ENCODE measurements at regions not wholly inside any gene's neighbourhood (a gene's known extent, or its start where the extent isn't known, plus 50 kb on each side); places are given as distances from the start of the nearest gene placed in this dataset.
A peak's percentile ranks its signal among the peaks of the same experiment; 100 is the strongest.

- H4K20me1 ChIP-seq (ENCODE audit: insufficient read depth, low read length, poor library complexity, severe bottlenecking), result no peaks in the 10 kb centered on the region
- H3K9ac ChIP-seq (ENCODE audit: low read depth, low read length, poor library complexity, severe bottlenecking), result no peak overlapping the region
- no peaks in the 10 kb centered on the region for H3F3A ChIP-seq (ENCODE audit: low read depth)
- H3K27me3 ChIP-seq (ENCODE audit: insufficient read depth, low read length, poor library complexity, severe bottlenecking), result no peaks in the 10 kb centered on the region
- no peaks in the 10 kb centered on the region for H3K9me2 ChIP-seq (replicated peaks; ENCODE audit: low read depth, low read length)
- H3K4me1 ChIP-seq (ENCODE audit: insufficient read depth, low read length, poor library complexity, severe bottlenecking), result no peaks in the 10 kb centered on the region
- no peaks in the 10 kb centered on the region for H3K79me2 ChIP-seq (ENCODE audit: insufficient read depth, low read length)
- no peak for TF ChIP-seq CTCF (conservative IDR thresholded peaks at IDR 0.05; ENCODE audit: low read length)
- TF ChIP-seq EZH2phosphoT487 (IDR thresholded peaks at IDR 0.05; ENCODE audit: borderline replicate concordance), result no peak
- H3K4me2 ChIP-seq (ENCODE audit: low read depth, low read length, poor library complexity, severe bottlenecking), result peak overlapping the region; percentile 19
- peak overlapping the region; percentile 58 for H2AFZ ChIP-seq (ENCODE audit: low read length)
- H3K36me3 ChIP-seq (ENCODE audit: insufficient read depth, low read length), result no peaks in the 10 kb centered on the region
- H3K4me3 ChIP-seq (ENCODE audit: low read length, poor library complexity, severe bottlenecking), result no peak overlapping the region
- no peaks in the 10 kb centered on the region for H3K9me3 ChIP-seq (ENCODE audit: insufficient read depth, low read depth, low read length)
Measured at GRCh38 chr21:30979054-30979453, 59.2 kb downstream of the KRTAP19-8 start.

- H3K9ac ChIP-seq (ENCODE audit: low read depth, low read length, poor library complexity, severe bottlenecking), result no peak overlapping the region
- H3K79me2 ChIP-seq (ENCODE audit: insufficient read depth, low read length), result no peaks in the 10 kb centered on the region
- no peaks in the 10 kb centered on the region for H3F3A ChIP-seq (ENCODE audit: low read depth)
- no peak overlapping the region for H2AFZ ChIP-seq (ENCODE audit: low read length)
- H3K9me2 ChIP-seq (replicated peaks; ENCODE audit: low read depth, low read length), result no peaks in the 10 kb centered on the region
- no peak overlapping the region for H3K4me3 ChIP-seq (ENCODE audit: low read length, poor library complexity, severe bottlenecking)
- H3K9me3 ChIP-seq (ENCODE audit: insufficient read depth, low read depth, low read length), result no peaks in the 10 kb centered on the region
- H3K27me3 ChIP-seq (ENCODE audit: insufficient read depth, low read length, poor library complexity, severe bottlenecking), result no peaks in the 10 kb centered on the region
- no peaks in the 10 kb centered on the region for H3K4me1 ChIP-seq (ENCODE audit: insufficient read depth, low read length, poor library complexity, severe bottlenecking)
- H3K4me2 ChIP-seq (ENCODE audit: low read depth, low read length, poor library complexity, severe bottlenecking), result no peak overlapping the region
- H3K36me3 ChIP-seq (ENCODE audit: insufficient read depth, low read length), result no peaks in the 10 kb centered on the region
- TF ChIP-seq CTCF (conservative IDR thresholded peaks at IDR 0.05; ENCODE audit: low read length), result no peak
- no peak for TF ChIP-seq EZH2phosphoT487 (IDR thresholded peaks at IDR 0.05; ENCODE audit: borderline replicate concordance)
- H4K20me1 ChIP-seq (ENCODE audit: insufficient read depth, low read length, poor library complexity, severe bottlenecking), result no peaks in the 10 kb centered on the region
Measured at GRCh38 chr21:30964283-30964682, 74.0 kb downstream of the KRTAP19-8 start.

GRCh38 chr21:30963502-30963901 is 74.8 kb downstream of the KRTAP19-8 start:
- no peak overlapping the region for H2AFZ ChIP-seq (ENCODE audit: low read length)
- no peaks in the 10 kb centered on the region for H3K27me3 ChIP-seq (ENCODE audit: insufficient read depth, low read length, poor library complexity, severe bottlenecking)
- H3K4me3 ChIP-seq (ENCODE audit: low read length, poor library complexity, severe bottlenecking), result no peak overlapping the region
- H3K9me2 ChIP-seq (replicated peaks; ENCODE audit: low read depth, low read length), result no peaks in the 10 kb centered on the region
- no peaks in the 10 kb centered on the region for H3F3A ChIP-seq (ENCODE audit: low read depth)
- no peak overlapping the region for H3K9ac ChIP-seq (ENCODE audit: low read depth, low read length, poor library complexity, severe bottlenecking)
- H3K36me3 ChIP-seq (ENCODE audit: insufficient read depth, low read length), result no peaks in the 10 kb centered on the region
- H3K4me1 ChIP-seq (ENCODE audit: insufficient read depth, low read length, poor library complexity, severe bottlenecking), result no peaks in the 10 kb centered on the region
- H3K79me2 ChIP-seq (ENCODE audit: insufficient read depth, low read length), result no peaks in the 10 kb centered on the region
- H3K4me2 ChIP-seq (ENCODE audit: low read depth, low read length, poor library complexity, severe bottlenecking), result no peak overlapping the region
- H4K20me1 ChIP-seq (ENCODE audit: insufficient read depth, low read length, poor library complexity, severe bottlenecking), result no peaks in the 10 kb centered on the region
- TF ChIP-seq EZH2phosphoT487 (IDR thresholded peaks at IDR 0.05; ENCODE audit: borderline replicate concordance) (no peak), CTCF (conservative IDR thresholded peaks at IDR 0.05; ENCODE audit: low read length) (no peak)
- H3K9me3 ChIP-seq (ENCODE audit: insufficient read depth, low read depth, low read length), result no peaks in the 10 kb centered on the region
